ENCODE measurements at regions not wholly inside any gene's neighbourhood (a gene's known extent, or its start where the extent isn't known, plus 50 kb on each side); places are given as distances from the start of the nearest gene placed in this dataset.

DNA sequence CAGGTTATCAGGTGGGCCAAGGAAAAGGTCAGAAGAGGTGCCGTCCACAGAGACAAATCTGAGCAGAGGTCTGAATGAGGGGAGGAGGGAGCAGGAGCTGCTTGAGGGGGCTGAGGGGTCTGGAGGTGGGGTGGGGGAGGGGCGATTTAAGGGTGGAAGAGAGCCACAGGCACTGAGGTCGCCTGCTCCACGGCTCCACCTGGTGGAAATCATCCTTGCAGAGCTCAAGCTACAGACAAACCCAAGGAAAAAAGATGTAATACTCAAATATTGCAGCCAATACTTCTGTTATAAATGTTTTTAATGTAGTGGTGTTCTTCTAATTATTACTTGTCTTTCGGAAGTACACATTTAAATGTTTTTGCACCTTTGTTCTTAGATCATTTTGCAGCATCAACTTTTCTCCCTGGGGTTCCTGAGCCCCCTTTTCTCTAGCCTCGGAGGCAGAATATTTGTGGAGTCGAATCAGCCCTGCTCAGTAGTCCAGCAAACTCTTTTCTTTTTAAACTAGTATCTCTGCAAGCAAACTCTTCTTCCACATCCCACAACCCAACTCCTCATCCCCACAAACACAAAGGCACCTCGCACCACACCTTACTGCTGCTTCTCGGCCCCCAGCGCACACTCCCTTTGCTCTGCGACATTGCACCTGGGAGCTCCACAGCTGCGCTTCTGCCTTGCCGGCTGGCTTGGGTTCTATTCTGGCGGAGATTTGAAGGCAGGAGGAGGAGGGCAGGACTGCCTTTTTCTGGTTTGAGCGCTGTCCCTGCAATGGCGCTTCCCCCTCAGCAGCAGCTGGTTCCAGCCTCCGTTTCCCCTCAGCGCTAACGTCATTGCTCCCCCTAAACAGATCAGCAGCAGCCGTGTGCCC is 51.0 kb upstream of the TFAP2A start:
- TF ChIP-seq, protein P1, sequence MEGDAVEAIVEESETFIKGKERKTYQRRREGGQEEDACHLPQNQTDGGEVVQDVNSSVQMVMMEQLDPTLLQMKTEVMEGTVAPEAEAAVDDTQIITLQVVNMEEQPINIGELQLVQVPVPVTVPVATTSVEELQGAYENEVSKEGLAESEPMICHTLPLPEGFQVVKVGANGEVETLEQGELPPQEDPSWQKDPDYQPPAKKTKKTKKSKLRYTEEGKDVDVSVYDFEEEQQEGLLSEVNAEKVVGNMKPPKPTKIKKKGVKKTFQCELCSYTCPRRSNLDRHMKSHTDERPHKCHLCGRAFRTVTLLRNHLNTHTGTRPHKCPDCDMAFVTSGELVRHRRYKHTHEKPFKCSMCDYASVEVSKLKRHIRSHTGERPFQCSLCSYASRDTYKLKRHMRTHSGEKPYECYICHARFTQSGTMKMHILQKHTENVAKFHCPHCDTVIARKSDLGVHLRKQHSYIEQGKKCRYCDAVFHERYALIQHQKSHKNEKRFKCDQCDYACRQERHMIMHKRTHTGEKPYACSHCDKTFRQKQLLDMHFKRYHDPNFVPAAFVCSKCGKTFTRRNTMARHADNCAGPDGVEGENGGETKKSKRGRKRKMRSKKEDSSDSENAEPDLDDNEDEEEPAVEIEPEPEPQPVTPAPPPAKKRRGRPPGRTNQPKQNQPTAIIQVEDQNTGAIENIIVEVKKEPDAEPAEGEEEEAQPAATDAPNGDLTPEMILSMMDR (IDR thresholded peaks at IDR 0.05; ENCODE audit: low read depth, low read length): peak; percentile 51
- no peak for DNase-seq (ENCODE audit: extremely low read depth, low read depth)

Measured in AG09319 (cell line).